22Rv1 (cell line): ENCODE measurements at regions not wholly inside any gene's neighbourhood (a gene's known extent, or its start where the extent isn't known, plus 50 kb on each side); places are given as distances from the start of the nearest gene placed in this dataset.

Experiments
- CTCF ChIP-seq: fragments of 450-650 bp; IDR thresholded peaks from 2 replicates; pipeline ENCODE4 v1.5.1; 2017; ENCODE audit warnings: mild to moderate bottlenecking
- ZFX ChIP-seq: fragments of 450-650 bp; IDR thresholded peaks from 2 replicates; pipeline ENCODE4 v1.6.1; 2017; ENCODE audit warnings: antibody characterized with exemption, borderline replicate concordance

- TF ChIP-seq CTCF (no peak), ZFX (no peak)
These were observed 53.5 kb upstream of the CEP85L start for GRCh38 chr6:118704915-118705314.
